ENCODE measurements at regions not wholly inside any gene's neighbourhood (a gene's known extent, or its start where the extent isn't known, plus 50 kb on each side); places are given as distances from the start of the nearest gene placed in this dataset.

DNA sequence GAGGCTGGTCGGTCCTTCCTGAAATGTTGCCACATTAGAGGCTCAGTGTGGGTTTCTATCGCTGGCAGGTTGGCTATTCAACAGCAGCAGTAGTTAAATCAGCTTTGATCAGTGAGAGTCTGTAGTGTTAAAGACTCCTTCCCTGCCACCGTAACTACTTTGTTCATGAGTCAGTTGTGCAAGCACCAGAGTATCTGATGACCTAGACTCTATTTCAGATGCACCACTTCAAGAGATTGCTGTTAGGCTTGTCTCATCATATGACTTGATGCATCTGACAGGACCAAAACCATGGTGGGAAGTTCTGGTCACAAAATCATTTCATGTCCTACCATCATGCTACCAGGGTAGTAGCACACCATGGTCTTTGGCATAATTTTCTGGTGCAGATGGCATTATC is 482.7 kb upstream of the MPDZ start:
- TF ChIP-seq, protein P1, sequence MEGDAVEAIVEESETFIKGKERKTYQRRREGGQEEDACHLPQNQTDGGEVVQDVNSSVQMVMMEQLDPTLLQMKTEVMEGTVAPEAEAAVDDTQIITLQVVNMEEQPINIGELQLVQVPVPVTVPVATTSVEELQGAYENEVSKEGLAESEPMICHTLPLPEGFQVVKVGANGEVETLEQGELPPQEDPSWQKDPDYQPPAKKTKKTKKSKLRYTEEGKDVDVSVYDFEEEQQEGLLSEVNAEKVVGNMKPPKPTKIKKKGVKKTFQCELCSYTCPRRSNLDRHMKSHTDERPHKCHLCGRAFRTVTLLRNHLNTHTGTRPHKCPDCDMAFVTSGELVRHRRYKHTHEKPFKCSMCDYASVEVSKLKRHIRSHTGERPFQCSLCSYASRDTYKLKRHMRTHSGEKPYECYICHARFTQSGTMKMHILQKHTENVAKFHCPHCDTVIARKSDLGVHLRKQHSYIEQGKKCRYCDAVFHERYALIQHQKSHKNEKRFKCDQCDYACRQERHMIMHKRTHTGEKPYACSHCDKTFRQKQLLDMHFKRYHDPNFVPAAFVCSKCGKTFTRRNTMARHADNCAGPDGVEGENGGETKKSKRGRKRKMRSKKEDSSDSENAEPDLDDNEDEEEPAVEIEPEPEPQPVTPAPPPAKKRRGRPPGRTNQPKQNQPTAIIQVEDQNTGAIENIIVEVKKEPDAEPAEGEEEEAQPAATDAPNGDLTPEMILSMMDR (IDR thresholded peaks at IDR 0.05; ENCODE audit: low read depth, low read length, poor library complexity, severe bottlenecking) = no peak
- no peak for TF ChIP-seq EZH2phosphoT487 (IDR thresholded peaks at IDR 0.05; ENCODE audit: borderline replicate concordance, low read length)

All from DOHH2 (cell line).